Endometrium (tissue), 2 donors: ENCODE measurements at regions not wholly inside any gene's neighbourhood (a gene's known extent, or its start where the extent isn't known, plus 50 kb on each side); places are given as distances from the start of the nearest gene placed in this dataset.
"Not testable (repeated sequence)": the region's sequence is repeated elsewhere in the genome, so short reads cannot be mapped to it uniquely, and the experiment has no call there.

Experiments
- FAIRE-seq: peaks from 2 replicates; lab custom pipeline; 2012; peaks lifted over from hg19 to GRCh38; lab: Jason Lieb, UNC
- donor health status: control.
- donor health status: control.

GRCh38 chr13:53101883-53102282 lies 73.3 kb downstream of the OLFM4 start:
- FAIRE-seq = no peak

- no peak for FAIRE-seq
These were observed 75.5 kb downstream of the OLFM4 start for GRCh38 chr13:53104136-53104535.

DNA sequence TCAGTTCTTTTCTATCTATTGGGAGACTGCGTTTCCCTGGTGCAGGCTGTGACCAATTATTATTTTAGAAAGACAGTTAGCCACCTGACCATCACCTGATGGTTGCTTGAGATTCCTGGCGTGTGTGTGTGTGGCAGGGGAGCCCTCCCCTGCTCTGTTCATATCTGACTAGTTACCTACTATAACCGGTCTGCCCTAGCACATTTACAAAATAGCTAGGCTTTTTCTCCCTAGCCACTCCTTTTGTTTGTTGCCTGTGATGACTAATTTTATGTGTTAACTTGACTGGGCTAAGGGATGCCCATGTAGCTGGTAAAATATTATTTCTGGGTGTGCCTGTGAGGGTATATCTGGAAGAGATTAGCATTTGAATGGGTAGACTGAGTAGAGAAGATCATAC lies 76.9 kb downstream of the OLFM4 start:
- FAIRE-seq = no peak

DNA sequence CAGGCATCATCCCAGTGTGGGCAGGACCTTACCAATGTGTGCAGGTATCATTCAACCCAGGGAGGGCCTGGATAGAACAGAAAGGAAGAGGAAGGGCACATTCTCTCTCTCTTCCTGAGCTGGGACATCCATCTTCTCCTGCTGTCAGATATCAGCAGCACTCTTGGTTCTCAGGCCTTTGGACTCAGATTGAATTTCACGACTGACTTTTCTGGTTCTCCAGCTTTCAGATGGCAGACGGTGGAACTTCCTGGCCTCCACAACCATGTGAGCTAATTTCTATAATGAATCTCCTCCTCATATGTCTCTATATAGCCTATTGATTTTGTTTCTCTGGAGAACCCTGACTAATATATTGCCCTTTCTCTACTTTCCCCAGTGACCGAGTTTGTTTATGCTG lies 77.3 kb downstream of the OLFM4 start:
- no peak for FAIRE-seq

DNA sequence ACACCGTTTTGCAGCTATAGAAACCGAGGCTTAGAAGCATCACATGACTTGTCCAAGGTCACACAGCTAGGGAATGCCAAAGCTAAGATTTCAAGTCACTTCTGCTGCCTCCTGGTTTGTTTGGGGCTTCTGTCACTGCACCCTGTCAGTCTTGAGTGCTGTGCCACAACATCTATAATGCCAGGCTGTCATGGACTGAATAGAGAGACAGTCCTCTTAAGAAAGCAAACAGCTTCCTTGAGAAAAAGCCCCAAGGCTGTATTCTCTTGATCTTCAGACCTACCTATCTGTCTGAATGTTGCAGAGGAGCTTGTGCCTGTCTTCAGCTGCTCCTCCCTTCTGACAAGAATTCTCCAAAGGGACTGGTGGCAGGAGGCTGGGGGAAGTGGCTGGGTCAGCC lies 81.6 kb downstream of the OLFM4 start:
- FAIRE-seq = no peak

DNA sequence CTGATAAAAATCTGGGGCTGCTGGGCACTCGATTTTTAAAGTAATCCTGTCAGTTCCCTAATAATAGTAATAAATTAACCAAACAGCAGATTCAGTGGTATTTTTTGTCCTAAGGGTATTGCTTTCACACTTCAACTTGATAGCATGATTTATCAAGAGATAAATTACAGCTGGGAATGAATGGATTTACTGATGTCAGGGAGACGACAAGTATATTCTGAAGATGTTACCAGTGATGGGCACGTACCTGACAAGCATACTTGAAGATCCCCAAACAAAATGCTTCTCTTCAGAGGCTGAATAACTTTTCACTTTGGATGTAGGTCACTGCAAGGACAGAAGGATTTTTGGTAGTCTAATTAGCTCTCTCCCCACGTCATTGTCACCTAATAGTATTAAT lies 82.0 kb downstream of the OLFM4 start:
- no peak for FAIRE-seq

GRCh38 chr13:53112522-53112921 lies 83.9 kb downstream of the OLFM4 start:
- FAIRE-seq = no peak

GRCh38 chr13:53117048-53117447 lies 88.4 kb downstream of the OLFM4 start:
- FAIRE-seq = not testable (repeated sequence)

DNA sequence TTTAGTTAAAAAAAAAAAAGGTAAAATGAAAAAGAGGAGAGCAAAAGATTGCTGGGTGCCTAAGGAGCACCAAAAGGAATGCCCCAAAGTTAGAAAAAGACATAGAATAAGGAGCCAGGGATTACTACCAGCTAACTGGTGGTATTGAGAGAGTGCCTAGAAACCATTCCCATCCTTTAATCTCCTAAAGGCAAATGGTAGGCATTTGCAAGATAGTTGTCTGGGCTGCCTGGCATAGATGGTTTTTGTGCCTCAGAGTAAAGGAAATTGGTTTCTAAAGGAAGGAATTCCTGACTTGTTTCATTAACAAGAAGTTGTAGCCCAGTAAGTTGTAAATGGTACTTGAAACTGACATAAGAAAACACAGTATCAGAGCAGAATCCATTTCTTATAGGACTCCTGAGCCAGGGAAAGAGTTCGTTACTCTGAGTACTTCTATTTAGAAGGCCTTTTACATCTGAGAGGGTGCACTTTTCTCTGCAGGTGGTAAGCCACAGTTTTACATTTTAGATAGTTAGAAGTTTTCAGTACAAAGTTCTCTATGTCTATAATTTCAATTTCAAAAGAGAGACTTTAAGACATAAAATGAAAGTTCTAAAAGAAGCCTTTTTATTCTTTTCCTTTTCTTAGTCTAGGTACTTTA lies 92.6 kb downstream of the OLFM4 start:
- no peak for FAIRE-seq

DNA sequence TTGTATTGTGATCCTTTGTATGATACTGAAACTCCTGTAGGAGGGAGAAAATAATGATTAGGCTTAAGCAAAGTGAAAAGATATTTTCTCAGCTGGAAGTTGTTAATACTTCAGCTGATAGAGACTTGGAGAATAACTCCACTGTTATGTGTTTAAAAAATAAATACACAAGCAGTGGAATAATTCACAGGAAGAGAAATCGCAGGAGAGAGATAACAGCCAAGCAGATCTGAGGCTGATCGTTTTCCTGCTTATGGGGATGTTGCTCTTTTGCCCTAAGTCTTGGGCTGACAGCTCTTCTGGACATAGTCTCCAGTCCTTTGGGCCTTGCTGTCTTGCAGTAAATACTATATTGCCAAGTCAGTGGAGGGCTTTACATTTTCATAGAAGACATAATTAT lies 93.3 kb downstream of the OLFM4 start:
- FAIRE-seq = no peak

DNA sequence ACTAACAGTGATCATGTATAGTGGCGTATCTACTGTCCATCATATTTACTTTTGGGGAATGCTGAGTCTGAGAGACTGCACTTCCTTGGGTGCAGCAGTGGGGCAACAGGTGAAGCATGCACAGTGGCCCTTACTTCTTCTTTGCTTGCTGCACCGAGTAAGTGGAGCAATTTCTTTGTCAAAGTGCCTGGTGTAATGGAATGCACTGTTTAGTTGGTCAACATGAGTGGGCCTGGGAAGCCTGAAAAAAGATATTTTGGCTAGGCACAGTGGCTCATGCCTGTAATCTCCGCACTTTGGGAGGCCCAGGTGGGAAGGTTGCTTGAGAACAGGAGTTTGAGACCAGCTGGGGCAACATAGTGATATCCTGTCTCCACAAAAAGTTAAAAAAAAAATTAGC lies 94.9 kb downstream of the OLFM4 start:
- no peak for FAIRE-seq

DNA sequence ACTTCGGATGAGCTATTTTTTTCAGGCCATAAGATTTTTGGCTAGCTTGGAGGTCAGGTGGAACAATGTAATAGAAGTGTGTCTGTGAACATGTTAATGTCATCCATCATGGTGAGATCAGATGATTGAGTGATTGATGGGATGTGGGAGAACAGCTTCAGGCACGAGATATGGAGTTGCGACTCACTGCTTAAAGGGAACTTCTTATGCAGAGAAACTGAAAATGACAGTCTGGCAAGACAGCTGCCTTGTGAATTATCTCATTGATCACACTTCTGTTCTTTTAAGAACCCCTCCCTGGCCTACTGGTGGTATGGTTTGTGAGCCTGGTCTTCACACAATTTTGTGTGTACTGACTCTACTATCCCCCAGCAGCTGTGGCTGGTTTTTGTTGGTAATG lies 96.0 kb downstream of the OLFM4 start:
- no peak for FAIRE-seq

DNA sequence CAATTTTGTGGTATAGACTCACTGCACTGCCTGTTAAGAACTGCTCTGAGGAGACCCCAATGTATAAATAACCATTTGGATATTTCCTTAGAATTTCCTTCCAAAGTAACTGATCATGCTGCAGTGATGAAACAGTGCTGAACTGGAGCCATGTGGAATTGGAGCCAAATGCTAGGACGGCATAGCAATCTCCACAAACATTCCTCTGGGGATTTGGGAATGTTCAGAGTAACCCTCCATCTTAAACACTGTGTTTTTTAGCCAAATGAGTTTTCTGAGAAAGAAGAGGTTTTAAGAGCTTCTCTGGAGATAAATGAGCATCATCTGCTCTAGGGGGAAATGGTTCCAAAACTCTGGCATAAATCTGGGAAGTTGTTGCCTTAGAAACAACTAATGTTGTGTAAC lies 98.2 kb downstream of the OLFM4 start:
- FAIRE-seq = no peak

DNA sequence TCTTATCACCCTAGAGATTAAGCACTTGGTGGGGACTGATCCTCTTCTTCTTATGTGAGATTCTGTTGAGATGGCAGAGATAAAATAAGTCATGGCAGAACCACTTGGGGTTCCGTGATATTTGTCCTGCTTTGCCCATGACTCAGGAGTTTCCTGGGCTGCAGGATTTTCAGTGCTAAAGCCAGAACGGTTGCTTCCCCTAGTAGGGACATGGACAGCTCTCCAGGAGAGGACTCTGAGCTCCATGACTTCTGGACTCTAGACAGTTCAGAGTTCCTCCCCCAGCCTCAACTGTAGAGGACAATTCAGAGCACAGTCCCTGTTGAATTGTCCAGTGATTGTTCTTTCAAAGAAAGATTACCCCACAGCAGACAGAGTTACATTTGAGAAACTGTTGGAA lies 98.8 kb downstream of the OLFM4 start:
- FAIRE-seq = no peak

DNA sequence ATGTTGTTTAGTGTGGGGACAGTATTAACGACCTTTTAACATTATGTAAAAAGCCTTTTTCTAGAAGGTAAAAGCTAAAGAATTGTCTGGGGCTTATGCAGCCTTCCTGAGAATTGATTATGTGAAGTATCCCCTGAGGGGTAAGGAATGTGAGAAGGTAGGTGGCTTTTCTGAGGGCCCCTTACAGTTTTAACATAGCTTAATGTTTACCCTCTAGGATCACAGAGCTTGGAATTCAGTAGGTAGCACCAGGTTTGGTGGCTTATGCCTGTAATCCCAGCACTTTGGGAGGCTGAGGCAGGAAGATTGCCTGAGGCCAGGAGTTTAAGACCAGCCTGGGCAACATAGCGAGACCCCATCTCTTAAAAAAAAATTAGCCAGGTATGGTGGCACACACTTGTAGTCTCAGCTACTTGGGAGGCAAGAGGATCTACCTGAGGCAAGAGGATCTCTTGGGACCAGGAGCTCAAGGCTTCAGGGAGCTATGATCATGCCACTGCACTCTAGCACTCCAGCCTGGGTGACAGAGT lies 101.3 kb downstream of the OLFM4 start:
- FAIRE-seq = no peak

GRCh38 chr13:53131361-53131760 lies 102.7 kb downstream of the OLFM4 start:
- no peak for FAIRE-seq

DNA sequence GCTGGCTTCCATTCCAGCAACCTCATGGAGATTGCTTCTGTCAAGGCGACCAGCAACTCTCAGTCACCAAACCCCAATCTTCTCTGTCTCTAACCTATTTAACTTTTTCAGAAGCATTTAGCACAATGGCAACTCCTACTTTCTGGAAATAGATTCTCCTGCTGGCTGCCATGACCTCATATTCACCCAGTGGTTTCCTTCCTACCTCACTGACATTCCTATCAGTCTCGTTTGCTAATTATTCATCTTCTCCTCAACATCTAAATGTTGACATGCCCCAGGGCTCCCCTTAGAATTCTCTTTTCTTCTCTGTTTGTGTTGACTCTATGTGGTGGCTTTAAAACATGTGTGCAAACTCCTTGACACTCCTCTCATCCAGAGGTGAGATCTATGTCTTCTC lies 106.7 kb downstream of the OLFM4 start:
- FAIRE-seq = no peak

GRCh38 chr13:53136554-53137215 lies 108.1 kb downstream of the OLFM4 start:
- no peak for FAIRE-seq

DNA sequence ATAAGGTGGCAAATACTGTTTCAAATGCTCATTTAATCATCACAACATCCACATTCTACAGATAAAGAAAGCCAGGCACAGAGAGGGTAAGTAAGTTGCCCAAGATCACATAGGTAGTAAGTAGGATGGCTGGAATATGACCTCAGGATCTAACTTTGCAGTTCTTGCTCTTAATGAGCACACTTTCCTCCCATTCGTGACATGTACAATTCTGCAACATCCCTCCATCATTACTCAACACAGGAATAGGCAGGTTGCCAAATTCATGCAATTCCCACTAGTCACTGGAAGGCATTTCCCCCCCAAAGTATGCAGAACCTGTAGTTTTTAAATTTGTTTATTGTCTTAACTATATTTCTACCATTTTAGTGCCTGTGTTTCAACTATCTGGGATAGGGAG lies 109.2 kb downstream of the OLFM4 start:
- no peak for FAIRE-seq

- no peak for FAIRE-seq
These were observed 109.9 kb downstream of the OLFM4 start for GRCh38 chr13:53138376-53139036.

- FAIRE-seq = no peak
These were observed 112.7 kb downstream of the OLFM4 start for GRCh38 chr13:53141336-53141735.

DNA sequence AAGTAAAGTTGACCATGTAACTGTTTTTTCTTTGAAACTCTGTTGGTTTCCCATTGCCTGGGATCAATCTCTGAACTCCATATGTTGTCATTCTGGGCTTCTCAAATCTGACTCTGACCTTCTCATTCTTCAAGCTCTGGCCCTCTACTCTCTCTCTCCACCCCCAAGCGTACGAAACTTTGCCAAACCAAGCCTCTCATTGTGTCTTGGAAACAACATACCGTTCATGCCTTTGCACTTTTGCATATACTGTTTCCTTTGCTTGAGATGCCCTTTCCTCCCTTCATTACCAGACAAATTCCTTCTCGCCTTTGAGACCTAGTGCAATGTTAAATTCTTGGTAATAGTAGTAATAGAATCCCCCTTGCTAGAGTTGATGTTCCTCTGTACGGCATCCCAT lies 113.7 kb downstream of the OLFM4 start:
- FAIRE-seq = no peak

GRCh38 chr13:53143757-53144339 lies 115.2 kb downstream of the OLFM4 start:
- FAIRE-seq = no peak
